Sigmoid colon (tissue), 4 donors: ENCODE measurements at regions not wholly inside any gene's neighbourhood (a gene's known extent, or its start where the extent isn't known, plus 50 kb on each side); places are given as distances from the start of the nearest gene placed in this dataset.

Experiments used
- CTCF ChIP-seq, 4 experiments: fragments of 450-650 bp in 3 of 4; fragments of 200-600 bp in 1 of 4; IDR thresholded peaks; one replicate each; pipeline ENCODE4 v1.5.1; 2016 to 2019; ENCODE audit warnings: antibody characterized with exemption in 4 of 4, mild to moderate bottlenecking in 3 of 4, moderate library complexity in 2 of 4
- EP300 ChIP-seq, 4 donors: sonication (generic); formaldehyde crosslinking; IDR thresholded peaks; one replicate each; pipeline ENCODE4 v1.6.1; 2017; ENCODE audit warnings: antibody characterized with exemption in 4 of 4
- POLR2A ChIP-seq, 2 donors: fragments of 450-650 bp; IDR thresholded peaks; one replicate each; pipeline ENCODE4 v1.6.1; 2016; ENCODE audit warnings: antibody characterized with exemption in 2 of 2, mild to moderate bottlenecking in 2 of 2, moderate library complexity in 2 of 2
- POLR2AphosphoS5 ChIP-seq, 4 donors: sonication (generic); formaldehyde crosslinking; IDR thresholded peaks; one replicate each; pipeline ENCODE4 v1.6.1; 2017; ENCODE audit warnings: antibody characterized with exemption in 4 of 4

GRCh38 chr7:131689662-131690234 is 133.3 kb upstream of the PODXL start:
- TF ChIP-seq CTCF (IDR thresholded peaks at IDR 0.05) (no peak), POLR2AphosphoS5 (IDR thresholded peaks at IDR 0.05) (no peak), EP300 (IDR thresholded peaks at IDR 0.05) (no peak), POLR2A (IDR thresholded peaks at IDR 0.05) (no peak)
